B cell (primary cell): ENCODE measurements at regions not wholly inside any gene's neighbourhood (a gene's known extent, or its start where the extent isn't known, plus 50 kb on each side); places are given as distances from the start of the nearest gene placed in this dataset.

Experiments
- ATAC-seq: fragments of 200-7000 bp; cut with Tn5 transposase; one replicate; pipeline ENCODE4 v1.10.0; 2021; ENCODE audit warnings: low read depth, mild to moderate bottlenecking, moderate number of reproducible peaks, moderate library complexity
- CTCF ChIA-PET: fragments of 350-600 bp; sonication (Branson Sonifier 250); formaldehyde crosslinking; loops from one replicate; lab custom pipeline; 2021; ENCODE audit warnings: antibody characterized with exemption, inconsistent platforms; lab: Charles Lee
- POLR2A ChIA-PET: fragments of 350-600 bp; sonication (Branson Sonifier 250); formaldehyde crosslinking; loops from one replicate; lab custom pipeline; 2021; ENCODE audit warnings: antibody characterized with exemption; lab: Charles Lee
- DNase-seq: peaks from one replicate; pipeline ENCODE4 v3.0.0; 2013
- H2AFZ ChIP-seq: 2 replicates; pipeline ENCODE4 v1.6.1; 2012; ENCODE audit warnings: mild to moderate bottlenecking, low read depth, low read length; ENCODE audit not compliant: insufficient read depth, poor library complexity, severe bottlenecking
- H3K27ac ChIP-seq, 2 donors: 1 replicate in 1 of 2; 2 replicates in 1 of 2; pipeline ENCODE4 v1.5.1; 2012 to 2013; ENCODE audit warnings: low read length in 2 of 2, mild to moderate bottlenecking in 2 of 2, moderate library complexity in 1 of 2
- H3K27me3 ChIP-seq, 4 experiments: fragments of 200-600 bp in 1 of 4; sonication (generic) in 1 of 4; replicated peaks in 1 of 4; 1 replicate in 2 of 4; 2 replicates in 2 of 4; pipeline versions ENCODE4 v1.6.1 to v1.7.0; 2013 to 2016; ENCODE audit warnings: low read length in 3 of 4, mild to moderate bottlenecking in 2 of 4, mixed read lengths in 1 of 4, moderate library complexity in 1 of 4; ENCODE audit not compliant: insufficient read depth in 4 of 4, control insufficient read depth in 3 of 4; ENCODE audit errors: control extremely low read depth in 1 of 4
- H3K36me3 ChIP-seq, 2 experiments: replicated peaks in 1 of 2; 1 replicate in 1 of 2; 2 replicates in 1 of 2; pipeline versions ENCODE4 v1.6.1 to v1.7.1; 2013; ENCODE audit warnings: low read length in 1 of 2; ENCODE audit not compliant: insufficient read depth in 2 of 2, control insufficient read depth in 1 of 2; ENCODE audit errors: control extremely low read depth in 1 of 2, extremely low read depth in 1 of 2
- H3K4me1 ChIP-seq, 2 donors: fragments of 200-600 bp in 1 of 2; sonication (generic) in 1 of 2; 1 replicate in 1 of 2; 2 replicates in 1 of 2; pipeline versions ENCODE4 v1.5.1 to v1.6.1; 2013 to 2017; ENCODE audit warnings: low read length in 2 of 2; ENCODE audit not compliant: control insufficient read depth in 2 of 2, insufficient read depth in 2 of 2
- H3K4me2 ChIP-seq: replicated peaks from 2 replicates; pipeline ENCODE3; 2012; ENCODE audit warnings: mild to moderate bottlenecking, low read depth, low read length; ENCODE audit not compliant: poor library complexity, severe bottlenecking
- H3K4me3 ChIP-seq, 5 experiments: fragments of 200-600 bp in 1 of 5; sonication (generic) in 1 of 5; 1 replicate in 3 of 5; 2 replicates in 2 of 5; pipeline versions ENCODE4 v1.5.1 to v1.7.0; 2011 to 2016; ENCODE audit warnings: low read length in 4 of 5, mild to moderate bottlenecking in 4 of 5, low read depth in 2 of 5, control low read depth in 1 of 5, moderate library complexity in 1 of 5; ENCODE audit not compliant: insufficient read depth in 1 of 5; ENCODE audit errors: control extremely low read depth in 1 of 5, extremely low read depth in 1 of 5
- H3K79me2 ChIP-seq: fragments of 200-600 bp; sonication (generic); one replicate; pipeline ENCODE4 v1.6.0; 2016; ENCODE audit warnings: low read length; ENCODE audit not compliant: control insufficient read depth, insufficient read depth
- H3K9ac ChIP-seq: fragments of 200-600 bp; sonication (generic); 2 replicates; pipeline ENCODE4 v1.6.1; 2017; ENCODE audit warnings: mild to moderate bottlenecking, low read length, moderate library complexity
- H3K9me3 ChIP-seq, 3 donors: one replicate each; pipeline versions ENCODE4 v1.6.1 to v1.7.1; 2013; ENCODE audit warnings: low read length in 2 of 3; ENCODE audit not compliant: control insufficient read depth in 2 of 3, insufficient read depth in 1 of 3; ENCODE audit errors: control extremely low read depth in 1 of 3
- H4K20me1 ChIP-seq: 2 replicates; pipeline ENCODE4 v1.6.0; 2012; ENCODE audit warnings: mild to moderate bottlenecking, low read length; ENCODE audit not compliant: insufficient read depth, control insufficient read depth, poor library complexity, severe bottlenecking
- H3K27ac Mint-ChIP-seq: one replicate; pipeline ENCODE4 v1.8.0; 2021; ENCODE audit warnings: mixed read lengths
- H3K27me3 Mint-ChIP-seq: one replicate; pipeline ENCODE4 v1.8.0; 2021; ENCODE audit warnings: mixed read lengths
- H3K4me1 Mint-ChIP-seq: one replicate; pipeline ENCODE4 v1.8.0; 2021; ENCODE audit warnings: mixed read lengths
- H3K4me3 Mint-ChIP-seq: one replicate; pipeline ENCODE4 v1.8.0; 2021; ENCODE audit warnings: mixed read lengths
- H3K9me3 Mint-ChIP-seq: one replicate; pipeline ENCODE4 v1.8.0; 2022; ENCODE audit warnings: mixed read lengths; ENCODE audit not compliant: insufficient read depth
- CTCF ChIP-seq: fragments of 200-600 bp; IDR thresholded peaks from one replicate; pipeline ENCODE4 v1.8.0; 2022; ENCODE audit warnings: antibody characterized with exemption, mild to moderate bottlenecking
- EZH2 ChIP-seq: IDR thresholded peaks from 2 replicates; pipeline ENCODE4 v1.6.1; 2012; ENCODE audit warnings: borderline replicate concordance, low read depth, mild to moderate bottlenecking, moderate library complexity, low read length; ENCODE audit not compliant: insufficient read depth, poor library complexity, severe bottlenecking
- WGBS: methylation state at CpG from one replicate; pipeline ENCODE4 v1.1.5; 2013; ENCODE audit warnings: missing lambda C conversion rate; ENCODE audit not compliant: insufficient coverage; 5-methylcytosine and 5-hydroxymethylcytosine counted together
- intact Hi-C: fragments of 100-400 bp; cut with micrococcal nuclease; formaldehyde crosslinking; loops from one replicate; pipeline ENCODE4 v1.10.0; 2022

GRCh38 chr12:34294671-34295365 is 272.5 kb downstream of the ALG10 start:
- ChIA-PET CTCF (no interaction called here), POLR2A (no interaction called here)
- Histone ChIP-seq H3K4me1 (no peaks in the 10 kb centered on the region), H3K27me3 (no peaks in the 10 kb centered on the region), H2AFZ (no peak overlapping the region), H3K27ac (no peak overlapping the region), H3K9ac (no peak overlapping the region), H3K4me3 (no peak overlapping the region), H4K20me1 (no peaks in the 10 kb centered on the region), H3K9me3 (peaks cover 0 to 100% (median 0%) of the 10 kb centered on the region in 3 donors), H3K4me2 (no peak overlapping the region), H3K79me2 (no peaks in the 10 kb centered on the region), H3K36me3 (no peaks in the 10 kb centered on the region)
- no peak for ATAC-seq
- Mint-ChIP-seq H3K9me3 (peaks cover 8% of the 10 kb centered on the region), H3K4me3 (no peak overlapping the region), H3K4me1 (no peaks in the 10 kb centered on the region), H3K27ac (no peak overlapping the region), H3K27me3 (no peaks in the 10 kb centered on the region)
- no peak for TF ChIP-seq EZH2
- TF ChIP-seq CTCF = no peak
- DNase-seq = no peak
- WGBS = 87% methylated on average over 21 of the region's 23 CpGs
- intact Hi-C loops = no loop called here

GRCh38 chr12:34295366-34296142 is 273.3 kb downstream of the ALG10 start:
- H4K20me1 ChIP-seq = no peaks in the 10 kb centered on the region
- no peak overlapping the region for H3K27ac Mint-ChIP-seq
- ChIA-PET POLR2A (no interaction called here), CTCF (no interaction called here)
- H3K36me3 ChIP-seq = no peaks in the 10 kb centered on the region
- no peak for TF ChIP-seq EZH2
- TF ChIP-seq CTCF = no peak
- WGBS = 86% methylated on average over 31 of the region's 31 CpGs
- no peaks in the 10 kb centered on the region for H3K27me3 ChIP-seq
- H3K79me2 ChIP-seq = no peaks in the 10 kb centered on the region
- intact Hi-C loops = no loop called here
- H3K4me2 ChIP-seq = no peak overlapping the region
- H3K9me3 Mint-ChIP-seq = peaks cover 6% of the 10 kb centered on the region
- H3K27ac ChIP-seq = no peak overlapping the region
- H3K4me3 Mint-ChIP-seq = no peak overlapping the region
- H3K4me3 ChIP-seq = no peak overlapping the region
- H3K4me1 ChIP-seq = no peaks in the 10 kb centered on the region
- H2AFZ ChIP-seq = no peak overlapping the region
- H3K27me3 Mint-ChIP-seq = no peaks in the 10 kb centered on the region
- no peak for ATAC-seq
- H3K4me1 Mint-ChIP-seq = no peaks in the 10 kb centered on the region
- peaks cover 0 to 100% (median 0%) of the 10 kb centered on the region in 3 donors for H3K9me3 ChIP-seq
- DNase-seq = no peak
- no peak overlapping the region for H3K9ac ChIP-seq
